Stimulated activated CD4-positive, alpha-beta T cell treated with anti-CD3 and anti-CD28 coated beads, Interleukin-4, amount 100 ng/mL, for 48 hours (primary cell): ENCODE measurements at regions not wholly inside any gene's neighbourhood (a gene's known extent, or its start where the extent isn't known, plus 50 kb on each side); places are given as distances from the start of the nearest gene placed in this dataset.

Source experiments
- DNase-seq, 2 donors: peaks; one replicate each; pipeline ENCODE4 v3.0.0-alpha.2; 2020; ENCODE audit warnings: low read depth in 2 of 2

DNA sequence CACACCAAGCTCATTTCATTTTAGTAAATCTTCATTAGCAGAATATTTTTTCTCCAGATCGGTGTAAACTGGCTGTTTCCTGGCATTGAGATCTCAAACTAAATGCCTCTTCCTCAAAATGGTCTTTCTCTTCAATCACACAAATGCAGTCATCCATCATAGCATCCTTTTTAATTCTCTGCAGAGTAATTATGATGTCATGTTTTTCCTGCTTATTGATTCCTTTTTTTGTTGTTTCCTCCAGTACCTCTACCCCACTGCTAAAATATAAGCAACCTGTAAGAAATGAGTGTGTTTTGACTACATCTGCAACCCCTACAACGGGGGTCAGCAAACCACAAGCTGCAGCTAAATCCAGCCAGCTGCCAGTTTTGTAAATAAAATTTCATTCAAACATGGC, 65.6 kb upstream of the TOM1L1 start:
- DNase-seq = no peak

GRCh38 chr17:54836723-54837462, 63.8 kb upstream of the TOM1L1 start:
- DNase-seq = no peak

DNA sequence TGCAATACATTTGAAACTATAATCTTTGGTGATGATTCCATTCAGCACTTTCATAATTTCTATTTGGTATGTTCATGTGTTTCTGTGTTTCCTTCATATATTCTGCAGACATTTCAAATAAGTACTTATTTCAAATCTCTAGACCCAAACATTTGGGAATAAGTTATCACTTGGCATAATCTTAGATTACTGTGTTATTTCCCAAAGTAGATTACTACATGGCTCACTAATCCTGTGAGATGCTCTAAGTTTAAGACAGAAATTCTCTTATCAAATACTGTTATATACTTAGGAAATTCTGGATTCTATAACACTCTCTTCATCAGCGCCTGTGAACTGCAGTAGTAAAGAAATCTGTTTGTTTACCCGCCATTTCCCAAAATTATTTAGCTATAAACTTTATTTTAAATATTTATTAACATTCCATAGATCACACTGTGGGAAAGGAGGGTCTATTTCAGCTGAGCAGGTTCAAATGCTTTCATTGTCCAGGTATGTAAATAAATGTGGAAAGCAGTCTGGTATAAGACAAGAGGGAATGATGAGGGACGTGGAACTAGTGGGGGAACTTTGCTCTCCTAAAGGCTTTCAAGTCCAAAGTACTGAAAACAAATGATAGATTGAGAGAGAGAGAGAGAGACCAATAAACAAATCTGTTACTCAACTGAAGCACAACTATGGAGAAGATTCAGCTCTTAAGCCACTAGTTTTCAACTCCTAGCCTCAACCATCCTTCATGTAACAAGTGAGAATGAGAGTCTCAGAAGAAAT, 61.8 kb upstream of the TOM1L1 start:
- DNase-seq = no peak

- no peak for DNase-seq
Observed at GRCh38 chr17:54839447-54839846, 61.2 kb upstream of the TOM1L1 start.

- no peak for DNase-seq
Observed at GRCh38 chr17:54840885-54841591, 59.6 kb upstream of the TOM1L1 start.

DNA sequence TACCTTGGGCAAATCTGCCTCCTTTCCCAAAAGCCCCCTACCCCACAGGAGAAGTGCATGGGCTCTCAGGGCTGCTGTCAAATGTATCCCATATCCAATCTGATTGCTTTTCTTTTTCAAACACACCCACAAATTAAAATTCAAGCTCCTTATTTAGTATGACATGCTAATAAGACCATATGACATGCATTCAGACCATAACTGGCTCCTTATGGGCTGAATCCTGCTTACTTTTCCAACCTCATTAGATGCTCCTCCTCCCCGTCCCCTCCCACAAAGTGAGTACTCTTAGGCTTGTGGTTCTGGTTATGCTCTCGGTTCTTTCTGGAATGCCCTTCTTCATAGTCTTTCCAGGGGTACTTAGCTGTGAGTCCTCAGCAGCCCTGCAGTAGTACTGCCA, 59.0 kb upstream of the TOM1L1 start:
- no peak for DNase-seq

DNA sequence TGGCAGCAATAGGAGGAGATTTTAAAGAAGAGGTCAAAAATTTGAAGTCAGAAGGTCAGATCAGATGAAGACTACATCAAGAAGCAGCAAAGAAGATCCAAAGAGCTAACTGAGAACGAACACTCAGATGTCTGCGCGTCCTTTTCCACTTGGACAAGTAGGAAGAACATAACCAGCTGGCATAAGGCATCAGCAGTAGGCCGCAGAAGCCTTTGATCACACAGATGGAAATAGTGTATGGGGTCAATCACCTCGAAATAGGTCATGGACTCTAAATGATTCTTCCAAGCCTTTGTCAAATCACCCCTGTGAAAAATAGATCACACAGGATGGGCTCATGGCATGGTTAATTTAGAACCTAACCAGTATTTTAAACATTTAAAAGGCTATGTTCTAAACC, 56.4 kb upstream of the TOM1L1 start:
- DNase-seq = no peak

DNA sequence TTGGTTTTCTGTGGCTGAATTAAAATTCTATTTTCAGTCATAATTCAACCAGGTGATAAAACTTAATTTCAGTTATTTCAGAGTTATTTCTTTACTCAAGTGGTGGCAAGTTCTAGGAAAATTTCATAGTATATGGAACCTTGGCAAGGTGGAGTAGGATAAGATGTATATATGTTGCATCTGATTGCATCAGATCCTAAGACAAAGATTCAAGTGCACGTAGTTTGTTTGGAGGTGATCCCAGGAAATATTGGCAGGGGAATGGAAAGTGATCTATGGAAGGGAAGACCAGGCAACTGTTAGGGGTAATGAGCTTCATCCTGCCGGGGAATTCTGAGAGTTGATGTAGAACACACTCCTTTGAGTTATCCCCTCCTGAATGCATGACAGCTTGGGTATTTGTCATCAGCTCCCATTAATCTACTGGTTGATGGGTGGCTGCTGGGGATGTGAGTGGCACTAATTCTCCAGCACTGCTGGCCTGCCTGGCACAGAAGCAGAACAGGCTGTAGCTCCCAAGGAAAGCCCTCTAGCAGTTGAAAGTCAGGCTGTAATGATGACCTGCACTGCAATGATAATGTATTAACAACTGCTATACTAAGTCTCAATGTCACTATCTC, 52.2 kb upstream of the TOM1L1 start:
- DNase-seq = no peak

DNA sequence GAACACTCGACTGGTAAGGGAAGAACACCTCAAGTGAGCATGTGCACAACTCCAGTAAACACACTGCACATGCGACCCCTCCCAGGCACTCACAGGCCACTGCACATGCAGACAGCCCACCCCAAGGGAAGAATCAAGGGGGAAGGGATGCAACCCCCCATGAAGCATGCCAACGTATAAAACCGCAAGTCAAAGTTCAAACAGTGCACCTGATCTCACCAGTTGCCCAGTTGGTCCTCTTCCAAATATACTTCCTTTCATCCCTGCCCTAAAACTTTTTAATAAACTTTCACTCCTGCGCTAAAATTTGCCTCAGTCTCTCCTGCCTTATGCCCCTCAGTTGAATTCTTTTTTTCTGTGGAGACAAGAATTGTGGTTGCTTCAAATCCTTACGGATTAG, 51.0 kb upstream of the TOM1L1 start:
- no peak for DNase-seq
